IMR-90 (cell line): ENCODE measurements at regions not wholly inside any gene's neighbourhood (a gene's known extent, or its start where the extent isn't known, plus 50 kb on each side); places are given as distances from the start of the nearest gene placed in this dataset.
"Not testable (repeated sequence)": the region's sequence is repeated elsewhere in the genome, so short reads cannot be mapped to it uniquely, and the experiment has no call there.

Source experiments
- BHLHE40 ChIP-seq: fragments of 150-350 bp; IDR thresholded peaks from 2 replicates; pipeline ENCODE4 v1.6.1; 2016; ENCODE audit warnings: mild to moderate bottlenecking, low read depth, low read length
- CEBPB ChIP-seq: IDR thresholded peaks from 2 replicates; pipeline ENCODE4 v1.6.1; 2012; ENCODE audit warnings: low read depth, low read length, improper control_type of control experiment
- CTCF ChIP-seq: conservative IDR thresholded peaks from 2 replicates; pipeline ENCODE4 v1.5.1; 2012; ENCODE audit warnings: mild to moderate bottlenecking, low read depth, low read length, improper control_type of control experiment
- ELK1 ChIP-seq: fragments of 150-350 bp; IDR thresholded peaks from 2 replicates; pipeline ENCODE4 v1.6.1; 2016; ENCODE audit warnings: low read depth, mild to moderate bottlenecking, low read length, moderate library complexity, borderline replicate concordance
- FOS ChIP-seq: fragments of 150-350 bp; IDR thresholded peaks from 2 replicates; pipeline ENCODE4 v1.6.1; 2016; ENCODE audit warnings: low read depth, low read length
- MAFK ChIP-seq: IDR thresholded peaks from 2 replicates; pipeline ENCODE4 v1.6.1; 2012; ENCODE audit warnings: low read depth, low read length, improper control_type of control experiment
- MAZ ChIP-seq: IDR thresholded peaks from 2 replicates; pipeline ENCODE4 v1.6.1; 2012; ENCODE audit warnings: low read depth, mild to moderate bottlenecking, low read length, improper control_type of control experiment, moderate library complexity, borderline replicate concordance
- NFE2L2 ChIP-seq: fragments of 150-350 bp; IDR thresholded peaks from 2 replicates; pipeline ENCODE4 v1.6.1; 2016; ENCODE audit warnings: low read depth, mild to moderate bottlenecking, low read length
- POLR2A ChIP-seq: IDR thresholded peaks from 2 replicates; pipeline ENCODE4 v1.6.1; 2012; ENCODE audit warnings: mild to moderate bottlenecking, low read depth, low read length
- RAD21 ChIP-seq: IDR thresholded peaks from 2 replicates; pipeline ENCODE4 v1.6.1; 2012; ENCODE audit warnings: low read length, improper control_type of control experiment
- RCOR1 ChIP-seq: IDR thresholded peaks from 2 replicates; pipeline ENCODE4 v1.6.1; 2012; ENCODE audit warnings: mild to moderate bottlenecking, low read length, improper control_type of control experiment; ENCODE audit not compliant: insufficient replicate concordance
- RFX5 ChIP-seq: IDR thresholded peaks from 2 replicates; pipeline ENCODE4 v1.8.0; 2012; ENCODE audit warnings: low read depth, mild to moderate bottlenecking, low read length, moderate library complexity
- SMC3 ChIP-seq: fragments of 150-350 bp; IDR thresholded peaks from 2 replicates; pipeline ENCODE4 v1.6.1; 2016; ENCODE audit warnings: low read depth, mild to moderate bottlenecking, antibody characterized with exemption, low read length, moderate library complexity
- USF2 ChIP-seq: fragments of 150-350 bp; IDR thresholded peaks from 2 replicates; pipeline ENCODE4 v1.6.1; 2017; ENCODE audit warnings: mild to moderate bottlenecking, antibody characterized with exemption, low read length, low read depth

GRCh38 chr21:35516292-35516691 is 467.2 kb upstream of the RUNX1 start:
- TF ChIP-seq CTCF, RAD21, POLR2A, ELK1, SMC3, NFE2L2, BHLHE40, CEBPB, USF2, FOS, RFX5, MAZ, MAFK, RCOR1: not testable (repeated sequence)
